ENCODE measurements at regions not wholly inside any gene's neighbourhood (a gene's known extent, or its start where the extent isn't known, plus 50 kb on each side); places are given as distances from the start of the nearest gene placed in this dataset.
"Not testable (repeated sequence)": the region's sequence is repeated elsewhere in the genome, so short reads cannot be mapped to it uniquely, and the experiment has no call there.

DNA sequence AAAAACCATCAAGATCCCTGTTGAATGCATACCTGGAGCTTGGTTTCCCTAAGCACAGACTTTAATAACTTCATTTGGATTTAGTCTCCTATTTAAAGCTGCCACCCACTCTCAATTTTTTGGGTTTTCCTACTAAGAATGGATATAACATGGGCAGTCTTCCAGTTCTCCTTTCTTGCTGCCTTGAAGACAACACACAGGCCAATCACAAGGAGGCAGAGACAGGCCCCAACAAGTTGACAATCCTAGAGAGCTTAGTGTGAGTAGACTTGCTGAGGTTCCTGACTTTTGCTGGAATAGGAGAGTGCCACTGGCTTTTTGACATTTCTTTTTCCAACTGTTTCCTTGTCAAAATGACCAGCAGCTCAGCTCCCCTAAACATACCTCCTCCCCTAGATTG is 112.3 kb upstream of the ESR1 start:
- H3K4me3 Mint-ChIP-seq (ENCODE audit: unreplicated experiment): no peak overlapping the region
- H3K27ac ChIP-seq (ENCODE audit: low read depth, low read length): no peak overlapping the region
- no peaks in the 10 kb centered on the region for H4K20me1 ChIP-seq (ENCODE audit: insufficient read depth, low read length)
- no peak for TF ChIP-seq EZH2 (IDR thresholded peaks at IDR 0.05; ENCODE audit: insufficient read depth, low read length)
- TF ChIP-seq, protein P1, sequence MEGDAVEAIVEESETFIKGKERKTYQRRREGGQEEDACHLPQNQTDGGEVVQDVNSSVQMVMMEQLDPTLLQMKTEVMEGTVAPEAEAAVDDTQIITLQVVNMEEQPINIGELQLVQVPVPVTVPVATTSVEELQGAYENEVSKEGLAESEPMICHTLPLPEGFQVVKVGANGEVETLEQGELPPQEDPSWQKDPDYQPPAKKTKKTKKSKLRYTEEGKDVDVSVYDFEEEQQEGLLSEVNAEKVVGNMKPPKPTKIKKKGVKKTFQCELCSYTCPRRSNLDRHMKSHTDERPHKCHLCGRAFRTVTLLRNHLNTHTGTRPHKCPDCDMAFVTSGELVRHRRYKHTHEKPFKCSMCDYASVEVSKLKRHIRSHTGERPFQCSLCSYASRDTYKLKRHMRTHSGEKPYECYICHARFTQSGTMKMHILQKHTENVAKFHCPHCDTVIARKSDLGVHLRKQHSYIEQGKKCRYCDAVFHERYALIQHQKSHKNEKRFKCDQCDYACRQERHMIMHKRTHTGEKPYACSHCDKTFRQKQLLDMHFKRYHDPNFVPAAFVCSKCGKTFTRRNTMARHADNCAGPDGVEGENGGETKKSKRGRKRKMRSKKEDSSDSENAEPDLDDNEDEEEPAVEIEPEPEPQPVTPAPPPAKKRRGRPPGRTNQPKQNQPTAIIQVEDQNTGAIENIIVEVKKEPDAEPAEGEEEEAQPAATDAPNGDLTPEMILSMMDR (IDR thresholded peaks at IDR 0.05; ENCODE audit: insufficient read depth, low read depth, low read length): no peak
- no peak for DNase-seq (ENCODE audit: low read depth)
- no peaks in the 10 kb centered on the region for H3K9me3 Mint-ChIP-seq (ENCODE audit: unreplicated experiment)
- no peaks in the 10 kb centered on the region for H3K9me3 ChIP-seq (ENCODE audit: insufficient read depth, low read depth, low read length)
- no peaks in the 10 kb centered on the region for H3K27me3 Mint-ChIP-seq (ENCODE audit: low read depth, unreplicated experiment)
- H3K27ac Mint-ChIP-seq (ENCODE audit: unreplicated experiment): no peak overlapping the region
- no peak overlapping the region for H3K4me2 ChIP-seq (ENCODE audit: low read length)
- H3K4me1 Mint-ChIP-seq (ENCODE audit: low read depth, unreplicated experiment): peaks cover 2% of the 10 kb centered on the region
- peaks cover 5% of the 10 kb centered on the region for H3K4me1 ChIP-seq (ENCODE audit: insufficient read depth, low read length)
- H3K9ac ChIP-seq (ENCODE audit: low read length): no peak overlapping the region
- no peak overlapping the region for H3K4me3 ChIP-seq (ENCODE audit: insufficient read depth, low read depth, low read length)
- no peaks in the 10 kb centered on the region for H3K27me3 ChIP-seq (ENCODE audit: insufficient read depth, low read length)
- H2AFZ ChIP-seq (ENCODE audit: low read depth, low read length): no peak overlapping the region
- FAIRE-seq: no peak
- no peaks in the 10 kb centered on the region for H3K79me2 ChIP-seq (ENCODE audit: insufficient read depth, low read length)
- H3K36me3 ChIP-seq (ENCODE audit: insufficient read depth, low read length): no peaks in the 10 kb centered on the region
- no peaks in the 10 kb centered on the region for H3K36me3 Mint-ChIP-seq (ENCODE audit: low read depth, unreplicated experiment)

DNA sequence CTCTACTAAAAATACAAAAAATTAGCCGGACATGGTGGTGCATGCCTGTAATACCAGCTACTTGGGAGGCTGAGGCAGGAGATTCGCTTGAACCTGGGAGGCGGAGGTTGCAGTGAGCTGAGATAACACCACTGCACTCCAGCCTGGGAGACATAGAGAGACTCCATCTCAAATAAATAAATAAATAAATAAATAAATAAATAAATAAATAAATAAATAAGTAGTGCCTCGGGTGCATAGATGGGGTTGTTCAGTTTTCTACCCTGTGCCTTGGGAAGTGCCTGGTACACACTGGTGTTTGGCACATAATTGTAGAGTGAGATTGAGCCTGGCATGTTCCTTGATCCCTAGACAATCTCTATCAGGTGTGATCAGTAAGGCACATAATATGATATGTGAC is 111.2 kb upstream of the ESR1 start:
- not testable (repeated sequence) for FAIRE-seq

DNA sequence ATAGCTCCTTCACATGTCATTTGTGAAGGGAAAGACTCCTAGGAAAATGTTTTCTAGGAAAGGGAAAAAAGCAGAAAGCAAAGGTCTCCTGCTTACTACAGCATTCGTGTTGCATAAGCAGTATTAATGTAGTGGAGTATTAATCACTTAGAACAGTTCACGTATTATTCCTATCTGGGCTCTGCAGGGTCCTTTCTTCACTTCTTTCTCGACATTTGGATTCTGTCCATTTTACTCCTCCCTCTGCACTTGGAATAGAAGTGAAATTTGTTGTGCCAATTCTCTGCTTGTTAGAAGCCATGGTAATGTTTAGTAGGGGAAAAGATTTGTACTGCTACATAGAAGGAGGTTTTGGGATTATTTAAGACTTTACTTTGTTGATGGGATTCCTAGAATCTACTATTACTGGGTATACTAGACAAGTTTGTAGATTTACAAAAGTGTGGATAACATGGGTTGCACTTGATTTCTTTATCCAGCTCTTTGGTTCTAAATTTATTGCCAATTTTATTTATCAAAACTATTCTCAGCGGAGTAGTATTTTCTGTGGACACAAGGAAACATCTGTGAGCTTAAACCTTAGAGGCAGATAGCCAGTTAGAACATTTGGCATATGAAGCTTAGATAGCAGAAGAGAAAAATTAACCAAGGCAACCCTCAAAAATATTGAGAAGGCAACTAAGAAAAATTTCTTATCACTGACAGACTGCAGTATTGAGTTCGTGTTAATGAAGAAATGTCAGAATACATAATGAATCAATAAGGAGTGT is 108.4 kb upstream of the ESR1 start:
- Histone ChIP-seq H4K20me1 (ENCODE audit: insufficient read depth, low read length) (no peaks in the 10 kb centered on the region), H3K27me3 (ENCODE audit: insufficient read depth, low read length) (no peaks in the 10 kb centered on the region), H3K27ac (ENCODE audit: low read depth, low read length) (no peak overlapping the region), H3K9me3 (ENCODE audit: insufficient read depth, low read depth, low read length) (no peaks in the 10 kb centered on the region), H2AFZ (ENCODE audit: low read depth, low read length) (no peak overlapping the region), H3K9ac (ENCODE audit: low read length) (no peak overlapping the region), H3K4me1 (ENCODE audit: insufficient read depth, low read length) (no peaks in the 10 kb centered on the region), H3K4me3 (ENCODE audit: insufficient read depth, low read depth, low read length) (no peak overlapping the region), H3K36me3 (ENCODE audit: insufficient read depth, low read length) (no peaks in the 10 kb centered on the region), H3K79me2 (ENCODE audit: insufficient read depth, low read length) (no peaks in the 10 kb centered on the region), H3K4me2 (ENCODE audit: low read length) (no peak overlapping the region)
- no peak overlapping the region for H3K27ac Mint-ChIP-seq (ENCODE audit: unreplicated experiment)
- no peaks in the 10 kb centered on the region for H3K4me1 Mint-ChIP-seq (ENCODE audit: low read depth, unreplicated experiment)
- H3K27me3 Mint-ChIP-seq (ENCODE audit: low read depth, unreplicated experiment): no peaks in the 10 kb centered on the region
- TF ChIP-seq EZH2 (IDR thresholded peaks at IDR 0.05; ENCODE audit: insufficient read depth, low read length): no peak
- TF ChIP-seq, protein P1 (IDR thresholded peaks at IDR 0.05; ENCODE audit: insufficient read depth, low read depth, low read length): no peak
- H3K36me3 Mint-ChIP-seq (ENCODE audit: low read depth, unreplicated experiment): no peaks in the 10 kb centered on the region
- FAIRE-seq (no peak), DNase-seq (ENCODE audit: low read depth) (no peak)
- H3K9me3 Mint-ChIP-seq (ENCODE audit: unreplicated experiment): no peaks in the 10 kb centered on the region
- H3K4me3 Mint-ChIP-seq (ENCODE audit: unreplicated experiment): no peak overlapping the region

More for the DNA sequence above, 111.2 kb upstream of the ESR1 start:
- not testable (repeated sequence) for H3K27me3 ChIP-seq (ENCODE audit: insufficient read depth, low read length); H3K9ac ChIP-seq (ENCODE audit: low read length); H4K20me1 ChIP-seq (ENCODE audit: insufficient read depth, low read length); H3K36me3 Mint-ChIP-seq (ENCODE audit: low read depth, unreplicated experiment); H3K9me3 ChIP-seq (ENCODE audit: insufficient read depth, low read depth, low read length); H3K79me2 ChIP-seq (ENCODE audit: insufficient read depth, low read length); H3K4me1 ChIP-seq (ENCODE audit: insufficient read depth, low read length); H2AFZ ChIP-seq (ENCODE audit: low read depth, low read length); H3K4me3 ChIP-seq (ENCODE audit: insufficient read depth, low read depth, low read length); H3K9me3 Mint-ChIP-seq (ENCODE audit: unreplicated experiment); H3K4me1 Mint-ChIP-seq (ENCODE audit: low read depth, unreplicated experiment); DNase-seq (ENCODE audit: low read depth); H3K27ac ChIP-seq (ENCODE audit: low read depth, low read length); H3K4me3 Mint-ChIP-seq (ENCODE audit: unreplicated experiment); H3K36me3 ChIP-seq (ENCODE audit: insufficient read depth, low read length); H3K27me3 Mint-ChIP-seq (ENCODE audit: low read depth, unreplicated experiment); H3K27ac Mint-ChIP-seq (ENCODE audit: unreplicated experiment); H3K4me2 ChIP-seq (ENCODE audit: low read length)
